Hematopoietic multipotent progenitor cell treated with erythropoietin and hydrocortisone succinate and interleukin-3 and kit ligand, for 15 days (in vitro differentiated cells): ENCODE measurements at regions not wholly inside any gene's neighbourhood (a gene's known extent, or its start where the extent isn't known, plus 50 kb on each side); places are given as distances from the start of the nearest gene placed in this dataset.
A peak's percentile ranks its signal among the peaks of the same experiment; 100 is the strongest.
"Not testable (repeated sequence)": the region's sequence is repeated elsewhere in the genome, so short reads cannot be mapped to it uniquely, and the experiment has no call there.

ENCODE experiments used
- DNase-seq: peaks from one replicate; pipeline ENCODE4 v3.0.0-alpha.2; 2015; ENCODE audit warnings: low spot score

- no peak for DNase-seq
Observed at GRCh38 chrX:1012678-1013300, 199.7 kb downstream of the CRLF2 start.

GRCh38 chrX:1011691-1012283, 200.7 kb downstream of the CRLF2 start:
- DNase-seq: no peak

- DNase-seq: no peak
Observed at GRCh38 chrX:1009771-1010170, 202.7 kb downstream of the CRLF2 start.

- DNase-seq: no peak
Observed at GRCh38 chrX:1006156-1006730, 206.2 kb downstream of the CRLF2 start.

- DNase-seq: no peak
Observed at GRCh38 chrX:1002611-1003010, 209.8 kb downstream of the CRLF2 start.

GRCh38 chrX:997631-998137, 214.8 kb downstream of the CRLF2 start:
- DNase-seq: no peak

- DNase-seq: no peak
Observed at GRCh38 chrX:994780-995179, 217.7 kb downstream of the CRLF2 start.

- DNase-seq: peak; percentile 12
Observed at GRCh38 chrX:989959-990510, 222.4 kb downstream of the CRLF2 start.

- DNase-seq: not testable (repeated sequence)
Observed at GRCh38 chrX:988530-988929, 223.9 kb downstream of the CRLF2 start.

- no peak for DNase-seq
Observed at GRCh38 chrX:981791-982626, 230.4 kb downstream of the CRLF2 start.

- no peak for DNase-seq
Observed at GRCh38 chrX:980587-981235, 231.7 kb downstream of the CRLF2 start.

- not testable (repeated sequence) for DNase-seq
Observed at GRCh38 chrX:979127-979526, 233.3 kb downstream of the CRLF2 start.

- DNase-seq: no peak
Observed at GRCh38 chrX:973010-973632, 239.3 kb downstream of the CRLF2 start.

GRCh38 chrX:968148-968965, 244.1 kb downstream of the CRLF2 start:
- no peak for DNase-seq

- no peak for DNase-seq
Observed at GRCh38 chrX:966396-967070, 245.9 kb downstream of the CRLF2 start.

- DNase-seq: no peak
Observed at GRCh38 chrX:964831-965416, 247.5 kb downstream of the CRLF2 start.

- no peak for DNase-seq
Observed at GRCh38 chrX:960821-961220, 251.6 kb downstream of the CRLF2 start.

- DNase-seq: no peak
Observed at GRCh38 chrX:959595-959994, 252.9 kb downstream of the CRLF2 start.

GRCh38 chrX:955168-955781, 257.2 kb downstream of the CRLF2 start:
- DNase-seq: not testable (repeated sequence)
